NT2/D1 (cell line): ENCODE measurements at regions not wholly inside any gene's neighbourhood (a gene's known extent, or its start where the extent isn't known, plus 50 kb on each side); places are given as distances from the start of the nearest gene placed in this dataset.

Experiments
- SUZ12 ChIP-seq: IDR thresholded peaks from 2 replicates; pipeline ENCODE4 v1.6.1; 2011; ENCODE audit not compliant: insufficient read length, insufficient read depth; ENCODE audit errors: extremely low read depth
- YY1 ChIP-seq: IDR thresholded peaks from 2 replicates; pipeline ENCODE4 v1.6.1; 2011; ENCODE audit not compliant: insufficient read length, insufficient read depth
- ZNF274 ChIP-seq: IDR thresholded peaks from 2 replicates; pipeline ENCODE4 v1.6.1; 2011; ENCODE audit warnings: mild to moderate bottlenecking, low read depth, low read length

- TF ChIP-seq YY1 (no peak), ZNF274 (no peak), SUZ12 (no peak)
Measured at GRCh38 chr1:83581747-83582146, 417.2 kb downstream of the TTLL7 start.
